ENCODE measurements at regions not wholly inside any gene's neighbourhood (a gene's known extent, or its start where the extent isn't known, plus 50 kb on each side); places are given as distances from the start of the nearest gene placed in this dataset.

DNA sequence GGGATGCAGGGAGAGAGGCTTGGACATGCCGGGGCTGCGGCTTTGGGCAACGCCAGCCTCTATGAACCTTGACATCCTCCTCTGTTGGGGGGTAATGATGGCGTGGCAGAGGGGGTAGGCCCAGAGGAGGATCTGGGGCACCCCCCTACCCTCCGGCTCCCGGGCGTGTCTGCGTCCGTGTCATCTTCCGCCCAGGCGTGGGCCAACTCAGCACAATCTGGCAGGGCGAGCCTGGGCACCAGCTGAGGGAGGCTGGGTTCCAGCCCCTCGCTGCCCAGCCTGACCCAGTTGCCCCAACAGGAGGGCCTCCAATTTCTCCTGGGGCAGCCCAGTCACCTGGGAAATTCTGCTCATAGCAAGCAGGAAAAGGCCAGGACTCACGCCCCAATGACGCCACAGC is 62.9 kb upstream of the IL17B start:
- WGBS, 4 donors = 78 to 88% (median 79%) methylated on average over 14 to 15 of the region's 15 CpGs
- DNase-seq (peak in 1 of 5 donors; percentile 7), ATAC-seq (no peak)
- Histone ChIP-seq H3K4me1 (peaks cover under 1 to 42% (median 19%) of the 10 kb centered on the region in 12 donors), H3K9me3 (no peaks in the 10 kb centered on the region), H3K27ac (peak overlapping the region in 5 of 12 donors; percentile 83 to 96 (median 90)), H3K4me3 (no peak overlapping the region), H3K36me3 (no peaks in the 10 kb centered on the region), H3K27me3 (no peaks in the 10 kb centered on the region)
- TF ChIP-seq, protein P1, sequence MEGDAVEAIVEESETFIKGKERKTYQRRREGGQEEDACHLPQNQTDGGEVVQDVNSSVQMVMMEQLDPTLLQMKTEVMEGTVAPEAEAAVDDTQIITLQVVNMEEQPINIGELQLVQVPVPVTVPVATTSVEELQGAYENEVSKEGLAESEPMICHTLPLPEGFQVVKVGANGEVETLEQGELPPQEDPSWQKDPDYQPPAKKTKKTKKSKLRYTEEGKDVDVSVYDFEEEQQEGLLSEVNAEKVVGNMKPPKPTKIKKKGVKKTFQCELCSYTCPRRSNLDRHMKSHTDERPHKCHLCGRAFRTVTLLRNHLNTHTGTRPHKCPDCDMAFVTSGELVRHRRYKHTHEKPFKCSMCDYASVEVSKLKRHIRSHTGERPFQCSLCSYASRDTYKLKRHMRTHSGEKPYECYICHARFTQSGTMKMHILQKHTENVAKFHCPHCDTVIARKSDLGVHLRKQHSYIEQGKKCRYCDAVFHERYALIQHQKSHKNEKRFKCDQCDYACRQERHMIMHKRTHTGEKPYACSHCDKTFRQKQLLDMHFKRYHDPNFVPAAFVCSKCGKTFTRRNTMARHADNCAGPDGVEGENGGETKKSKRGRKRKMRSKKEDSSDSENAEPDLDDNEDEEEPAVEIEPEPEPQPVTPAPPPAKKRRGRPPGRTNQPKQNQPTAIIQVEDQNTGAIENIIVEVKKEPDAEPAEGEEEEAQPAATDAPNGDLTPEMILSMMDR (IDR thresholded peaks at IDR 0.05) = no peak
- no peak for TF ChIP-seq POLR2A (IDR thresholded peaks at IDR 0.05)
- intact Hi-C loops (cut with DNase I) = loop anchor here (1.0 to 5.0 kb wide), 8 partner anchors 40 to 175 kb away; partner anchors contain the start of gene CSNK1A1 (in 3 of the 10)

DNA sequence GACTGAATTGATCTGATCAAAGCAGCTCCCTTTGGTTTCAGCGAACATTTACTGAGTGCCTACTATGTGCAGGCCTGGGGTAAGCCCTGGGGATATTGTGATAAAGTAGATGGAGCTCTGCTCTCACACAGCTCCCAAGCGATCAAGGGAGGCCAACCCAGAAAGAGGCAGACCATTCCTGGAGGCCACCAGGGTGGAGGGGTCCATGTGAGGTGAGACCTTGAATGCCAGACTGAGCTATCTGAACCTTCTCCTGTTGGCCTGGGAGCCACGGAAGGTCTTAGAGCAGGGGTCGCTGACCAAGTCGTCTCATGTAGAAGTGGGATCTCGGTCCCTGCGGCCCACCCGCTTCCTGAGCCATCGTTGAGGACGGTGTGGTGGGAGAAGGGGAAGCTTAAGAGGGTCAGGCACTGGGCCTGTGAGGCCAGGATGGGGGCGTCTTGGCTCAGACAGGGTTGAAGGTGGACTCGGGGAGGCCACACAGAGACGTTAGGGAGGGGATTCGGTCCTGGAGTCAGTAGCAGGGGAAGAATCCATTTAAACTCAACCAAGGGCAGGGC is 62.2 kb upstream of the IL17B start:
- DNase-seq = no peak
- H3K9me3 ChIP-seq = no peaks in the 10 kb centered on the region
- H3K27ac ChIP-seq = no peak overlapping the region
- no peak for ATAC-seq
- no peak overlapping the region for H3K4me3 ChIP-seq
- 88 to 94% (median 91%) methylated on average over 14 of the region's 14 CpGs for WGBS, 4 donors
- no peaks in the 10 kb centered on the region for H3K36me3 ChIP-seq
- peaks cover 2 to 41% (median 20%) of the 10 kb centered on the region in 12 donors for H3K4me1 ChIP-seq
- no peaks in the 10 kb centered on the region for H3K27me3 ChIP-seq
- TF ChIP-seq, protein P1 (IDR thresholded peaks at IDR 0.05) = no peak
- no peak for TF ChIP-seq POLR2A (IDR thresholded peaks at IDR 0.05)
- intact Hi-C loops (cut with DNase I) = loop anchor here in 9 of 10 donors (5.0 kb wide), 4 partner anchors 41 to 176 kb away; no protein-coding TSS in a partner anchor

GRCh38 chr5:149439899-149440542 is 60.9 kb upstream of the IL17B start:
- intact Hi-C loops (cut with DNase I) = loop anchor here in 9 of 10 donors (5.0 to 10.0 kb wide), 6 partner anchors 42 to 177 kb away; partner anchors contain the start of gene CSNK1A1 (in 1 of the 9)
- peaks cover 2 to 33% (median 13%) of the 10 kb centered on the region in 12 donors for H3K4me1 ChIP-seq
- H3K27ac ChIP-seq = peak overlapping the region in 4 of 12 donors; percentile 6 to 53 (median 30)
- H3K36me3 ChIP-seq = no peaks in the 10 kb centered on the region
- no peak overlapping the region for H3K4me3 ChIP-seq
- peak in 1 of 4 donors; percentile 44 for ATAC-seq
- no peaks in the 10 kb centered on the region for H3K9me3 ChIP-seq
- WGBS, 4 donors = 58 to 64% (median 60%) methylated on average over 6 to 8 of the region's 8 CpGs
- peak in 1 of 5 donors; percentile 21 for DNase-seq
- H3K27me3 ChIP-seq = no peaks in the 10 kb centered on the region
- TF ChIP-seq, protein P1 (IDR thresholded peaks at IDR 0.05) = peak in 6 of 12 donors; percentile 6 to 45 (median 32)
- no peak for TF ChIP-seq POLR2A (IDR thresholded peaks at IDR 0.05)

GRCh38 chr5:149438711-149439132 is 59.6 kb upstream of the IL17B start:
- Histone ChIP-seq H3K27ac (no peak overlapping the region), H3K9me3 (no peaks in the 10 kb centered on the region), H3K36me3 (no peaks in the 10 kb centered on the region), H3K4me3 (no peak overlapping the region), H3K27me3 (no peaks in the 10 kb centered on the region), H3K4me1 (peaks cover 2 to 46% (median 19%) of the 10 kb centered on the region in 12 donors)
- no peak for TF ChIP-seq POLR2A (IDR thresholded peaks at IDR 0.05)
- TF ChIP-seq, protein P1 (IDR thresholded peaks at IDR 0.05) = no peak
- no peak for ATAC-seq
- intact Hi-C loops (cut with DNase I) = loop anchor here in 2 of 10 donors (5.0 to 10.0 kb wide), 2 partner anchors 114 to 174 kb away; partner anchors contain the start of gene CSNK1A1 (in 1 of the 2)
- WGBS, 4 donors = 85 to 89% (median 88%) methylated on average over 1 of the region's 1 CpG
- DNase-seq = no peak
